KMS-11 (cell line): ENCODE measurements at regions not wholly inside any gene's neighbourhood (a gene's known extent, or its start where the extent isn't known, plus 50 kb on each side); places are given as distances from the start of the nearest gene placed in this dataset.
"Not testable (repeated sequence)": the region's sequence is repeated elsewhere in the genome, so short reads cannot be mapped to it uniquely, and the experiment has no call there.

Source experiments
- H2AFZ ChIP-seq: fragments of 200-600 bp; sonication (generic); 2 replicates; pipeline ENCODE4 v1.6.1; 2016; ENCODE audit warnings: antibody characterized with exemption, mixed run types, low read depth
- H3K27ac ChIP-seq: fragments of 200-600 bp; sonication (generic); 2 replicates; pipeline ENCODE4 v1.6.1; 2016; ENCODE audit warnings: mild to moderate bottlenecking, mixed run types
- H3K27me3 ChIP-seq: fragments of 200-600 bp; sonication (generic); 2 replicates; pipeline ENCODE4 v1.6.1; 2017; ENCODE audit warnings: mild to moderate bottlenecking, low read depth, mixed run types, moderate library complexity; ENCODE audit not compliant: insufficient read depth
- H3K36me3 ChIP-seq: fragments of 200-600 bp; sonication (generic); 2 replicates; pipeline ENCODE4 v1.6.1; 2017; ENCODE audit warnings: mild to moderate bottlenecking, mixed run types; ENCODE audit not compliant: insufficient read depth
- H3K4me1 ChIP-seq: fragments of 200-600 bp; sonication (generic); 2 replicates; pipeline ENCODE4 v1.6.1; 2016; ENCODE audit warnings: mild to moderate bottlenecking, low read depth, mixed run types; ENCODE audit not compliant: poor library complexity, severe bottlenecking
- H3K4me2 ChIP-seq: fragments of 200-600 bp; sonication (generic); 2 replicates; pipeline ENCODE4 v1.7.0; 2016; ENCODE audit warnings: mild to moderate bottlenecking, mixed run types
- H3K4me3 ChIP-seq: fragments of 200-600 bp; sonication (generic); IDR thresholded peaks from 2 replicates; pipeline ENCODE4 v1.6.1; 2017; ENCODE audit warnings: low read depth, low read length, mixed read lengths; ENCODE audit not compliant: insufficient read depth
- H3K79me2 ChIP-seq: fragments of 200-600 bp; sonication (generic); 2 replicates; pipeline ENCODE4 v1.6.1; 2016; ENCODE audit warnings: low read depth, mixed run types; ENCODE audit not compliant: insufficient read depth
- H3K9ac ChIP-seq: fragments of 200-600 bp; sonication (generic); 2 replicates; pipeline ENCODE4 v1.6.1; 2016; ENCODE audit warnings: mild to moderate bottlenecking, mixed run types
- H4K20me1 ChIP-seq: fragments of 200-600 bp; sonication (generic); 2 replicates; pipeline ENCODE4 v1.6.1; 2016; ENCODE audit warnings: mild to moderate bottlenecking, mixed run types; ENCODE audit not compliant: insufficient read depth
- CTCF ChIP-seq: fragments of 200-600 bp; sonication (generic); conservative IDR thresholded peaks from 2 replicates; pipeline ENCODE4 v1.6.1; 2017; ENCODE audit warnings: low read depth, mild to moderate bottlenecking, antibody characterized with exemption, low read length, moderate library complexity, mixed read lengths

GRCh38 chr1:66424530-66424929 is 109.4 kb upstream of the SGIP1 start:
- H3K36me3 ChIP-seq, H3K27ac ChIP-seq, H4K20me1 ChIP-seq, H2AFZ ChIP-seq, H3K4me3 ChIP-seq, H3K79me2 ChIP-seq, H3K4me2 ChIP-seq, H3K9ac ChIP-seq, H3K27me3 ChIP-seq, H3K4me1 ChIP-seq: not testable (repeated sequence)

- no peaks in the 10 kb centered on the region for H4K20me1 ChIP-seq
- H3K9ac ChIP-seq, result no peak overlapping the region
- peaks cover 6% of the 10 kb centered on the region for H3K4me1 ChIP-seq
- no peak overlapping the region for H3K4me3 ChIP-seq
- no peak overlapping the region for H3K4me2 ChIP-seq
- no peaks in the 10 kb centered on the region for H3K27me3 ChIP-seq
- H3K36me3 ChIP-seq, result no peaks in the 10 kb centered on the region
- no peak for TF ChIP-seq CTCF
- no peak overlapping the region for H2AFZ ChIP-seq
- no peaks in the 10 kb centered on the region for H3K79me2 ChIP-seq
- no peak overlapping the region for H3K27ac ChIP-seq
Measured at GRCh38 chr1:66426239-66426853, 107.6 kb upstream of the SGIP1 start.

GRCh38 chr1:66430815-66431214 is 103.1 kb upstream of the SGIP1 start:
- Histone ChIP-seq H3K4me1 (peaks cover 36% of the 10 kb centered on the region), H3K27ac (peak overlapping the region; percentile 82; the same call in 1 of the 2 replicates), H3K4me2 (peak overlapping the region; percentile 76; the same call in 1 of the 2 replicates)
- H4K20me1 ChIP-seq, H3K9ac ChIP-seq, H3K79me2 ChIP-seq, H2AFZ ChIP-seq, H3K27me3 ChIP-seq, H3K36me3 ChIP-seq, H3K4me3 ChIP-seq: not testable (repeated sequence)

GRCh38 chr1:66431999-66432398 is 102.0 kb upstream of the SGIP1 start:
- Histone ChIP-seq H2AFZ (peak overlapping the region; percentile 57), H3K9ac (peak overlapping the region; percentile 23; the same call in 1 of the 2 replicates), H3K4me1 (peaks cover 48% of the 10 kb centered on the region), H3K4me2 (peak overlapping the region; percentile 76; the same call in 1 of the 2 replicates), H4K20me1 (no peaks in the 10 kb centered on the region), H3K4me3 (no peak overlapping the region), H3K36me3 (no peaks in the 10 kb centered on the region), H3K79me2 (no peaks in the 10 kb centered on the region), H3K27ac (peak overlapping the region; percentile 82), H3K27me3 (no peaks in the 10 kb centered on the region)
- TF ChIP-seq CTCF, result no peak

GRCh38 chr1:66433611-66434010 is 100.3 kb upstream of the SGIP1 start:
- H3K4me1 ChIP-seq, result peaks cover 48% of the 10 kb centered on the region
- H3K27me3 ChIP-seq, result no peaks in the 10 kb centered on the region
- H3K4me2 ChIP-seq, result peak overlapping the region; percentile 13; the same call in 1 of the 2 replicates
- no peak overlapping the region for H3K27ac ChIP-seq
- H2AFZ ChIP-seq, result no peak overlapping the region
- H4K20me1 ChIP-seq, result no peaks in the 10 kb centered on the region
- no peak overlapping the region for H3K9ac ChIP-seq
- no peak overlapping the region for H3K4me3 ChIP-seq
- no peaks in the 10 kb centered on the region for H3K36me3 ChIP-seq
- H3K79me2 ChIP-seq, result no peaks in the 10 kb centered on the region
- no peak for TF ChIP-seq CTCF
